Activated naive CD8-positive, alpha-beta T cell treated with anti-CD3 and anti-CD28 coated beads, Interleukin-2, amount 10 ng/mL, durations not matched to agents 7 days and 5 days (primary cell): ENCODE measurements at regions not wholly inside any gene's neighbourhood (a gene's known extent, or its start where the extent isn't known, plus 50 kb on each side); places are given as distances from the start of the nearest gene placed in this dataset.

Experiments
- ATAC-seq: fragments of 150-1000 bp; cut with Tn5 transposase; one replicate; pipeline ENCODE4 v1.10.0; 2021; ENCODE audit warnings: low read depth, moderate library complexity
- POLR2A ChIA-PET: fragments of 350-600 bp; sonication (Branson Sonifier 250); formaldehyde crosslinking; loops from one replicate; lab custom pipeline; 2021; ENCODE audit warnings: antibody characterized with exemption; lab: Charles Lee
- DNase-seq: peaks from one replicate; pipeline ENCODE4 v3.0.0; 2021
- H3K27ac Mint-ChIP-seq: one replicate; pipeline ENCODE4 v1.8.0; 2022; ENCODE audit warnings: mild to moderate bottlenecking, mixed read lengths
- H3K27me3 Mint-ChIP-seq: one replicate; pipeline ENCODE4 v1.8.0; 2022; ENCODE audit warnings: mild to moderate bottlenecking, moderate library complexity, mixed read lengths
- H3K36me3 Mint-ChIP-seq: one replicate; pipeline ENCODE4 v1.8.0; 2021; ENCODE audit warnings: mild to moderate bottlenecking, mixed read lengths
- H3K4me1 Mint-ChIP-seq: one replicate; pipeline ENCODE4 v1.8.0; 2021; ENCODE audit warnings: mixed read lengths
- H3K4me3 Mint-ChIP-seq: one replicate; pipeline ENCODE4 v1.8.0; 2022; ENCODE audit warnings: mild to moderate bottlenecking, moderate library complexity, mixed read lengths
- H3K9me3 Mint-ChIP-seq: one replicate; pipeline ENCODE4 v1.8.0; 2021; ENCODE audit warnings: mixed read lengths

DNA sequence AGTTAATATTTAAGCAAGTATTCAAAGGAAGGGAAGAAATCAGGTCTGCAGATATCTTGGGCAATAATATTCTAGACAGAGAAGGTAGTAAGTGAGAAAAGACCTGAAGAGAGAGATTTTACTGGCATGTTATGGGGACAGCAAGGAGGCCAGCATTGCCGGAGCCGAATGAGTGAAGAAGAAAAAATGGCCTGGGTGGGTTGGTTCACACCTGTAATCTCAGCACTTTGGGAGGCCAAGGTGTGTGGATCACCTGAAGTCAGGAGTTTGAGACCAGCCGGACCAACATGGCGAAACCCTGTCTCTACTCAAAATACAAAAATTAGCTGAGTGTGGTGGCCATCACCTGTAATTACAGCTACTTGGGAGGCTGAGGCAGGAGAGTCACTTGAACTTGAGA, 164.7 kb downstream of the VGLL3 start:
- no peaks in the 10 kb centered on the region for H3K4me1 Mint-ChIP-seq
- H3K27ac Mint-ChIP-seq: no peak overlapping the region
- no peaks in the 10 kb centered on the region for H3K27me3 Mint-ChIP-seq
- no peak for ATAC-seq
- DNase-seq: no peak
- H3K36me3 Mint-ChIP-seq: no peaks in the 10 kb centered on the region
- no peak overlapping the region for H3K4me3 Mint-ChIP-seq
- H3K9me3 Mint-ChIP-seq: no peaks in the 10 kb centered on the region
- POLR2A ChIA-PET: no interaction called here

DNA sequence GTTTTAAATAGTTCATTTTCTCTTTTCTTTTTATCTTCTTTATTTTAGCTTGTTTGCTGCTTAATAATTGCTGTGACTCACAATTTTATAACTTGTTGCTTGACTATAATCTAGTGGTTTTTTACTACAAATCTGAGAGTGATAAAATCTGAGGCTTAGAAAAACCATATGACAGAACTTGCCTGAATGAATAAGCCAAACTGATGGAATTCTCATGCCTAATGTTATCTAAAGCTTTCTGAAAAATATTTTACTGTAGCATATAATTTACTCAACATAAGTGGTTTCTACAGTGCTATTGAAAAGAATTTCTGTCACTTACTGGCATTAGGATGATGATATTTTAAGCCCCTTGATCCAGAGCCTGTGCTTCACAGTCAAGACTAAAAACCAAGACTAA, 175.1 kb downstream of the VGLL3 start:
- Mint-ChIP-seq H3K27me3 (no peaks in the 10 kb centered on the region), H3K27ac (no peak overlapping the region), H3K4me3 (no peak overlapping the region), H3K36me3 (no peaks in the 10 kb centered on the region), H3K9me3 (peaks cover 3% of the 10 kb centered on the region), H3K4me1 (no peaks in the 10 kb centered on the region)
- DNase-seq (no peak), ATAC-seq (no peak)
- POLR2A ChIA-PET: no interaction called here

DNA sequence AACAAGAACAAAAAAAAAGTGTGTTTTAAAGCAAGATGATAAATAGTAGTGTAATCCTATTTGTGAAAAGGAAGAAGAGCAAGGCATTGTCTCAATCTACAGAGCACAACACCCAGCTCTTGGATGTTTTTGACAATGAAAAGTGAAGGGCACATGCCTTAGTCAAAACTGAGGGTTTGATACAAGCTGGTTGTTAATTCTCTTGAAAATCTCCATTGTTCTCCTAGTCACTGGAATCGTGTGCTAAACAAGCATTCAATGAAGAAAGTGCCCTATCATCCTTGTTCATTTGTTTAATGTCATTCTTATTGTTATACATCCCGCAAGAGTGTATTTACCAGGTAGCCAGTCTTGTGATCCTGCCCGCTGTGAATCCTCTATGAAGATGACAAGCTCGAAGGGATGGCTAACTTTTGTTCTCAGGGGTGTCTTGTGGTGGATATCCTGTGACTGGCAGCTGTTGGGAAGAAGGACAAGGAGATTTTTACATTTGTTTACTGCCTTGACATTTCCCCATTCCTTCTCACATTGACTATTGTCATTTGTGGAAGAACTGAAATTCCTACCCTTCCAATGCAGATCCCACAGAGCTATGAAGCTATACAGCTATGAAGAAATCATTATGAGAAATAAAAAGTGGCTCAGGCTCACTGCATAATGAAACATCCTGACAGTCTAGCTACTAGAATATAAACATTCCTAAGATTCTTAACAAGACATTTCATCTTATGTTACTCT, 175.9 kb downstream of the VGLL3 start:
- H3K27me3 Mint-ChIP-seq: no peaks in the 10 kb centered on the region
- no peaks in the 10 kb centered on the region for H3K4me1 Mint-ChIP-seq
- no peaks in the 10 kb centered on the region for H3K36me3 Mint-ChIP-seq
- H3K9me3 Mint-ChIP-seq: peaks cover 3% of the 10 kb centered on the region
- ATAC-seq (no peak), DNase-seq (no peak)
- no peak overlapping the region for H3K4me3 Mint-ChIP-seq
- POLR2A ChIA-PET: no interaction called here
- H3K27ac Mint-ChIP-seq: no peak overlapping the region

DNA sequence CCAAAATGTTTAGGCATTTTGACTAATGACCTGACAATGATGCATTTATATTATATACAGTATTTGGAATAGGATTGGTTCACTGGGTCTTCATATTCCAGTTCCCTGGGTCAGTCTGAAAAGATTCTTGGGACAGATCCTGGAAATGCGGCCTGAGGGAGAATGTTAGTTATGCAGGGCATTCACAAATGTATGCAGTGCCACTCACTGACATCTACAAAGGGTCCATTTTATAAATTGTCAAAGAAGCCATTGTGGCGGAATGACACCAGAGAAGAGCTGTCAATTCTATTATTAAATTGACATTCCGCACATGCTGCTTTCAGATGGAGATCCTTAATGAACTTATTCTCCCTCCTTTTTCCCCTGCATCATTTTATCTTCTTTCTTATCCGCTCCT, 176.6 kb downstream of the VGLL3 start:
- ATAC-seq (no peak), DNase-seq (no peak)
- Mint-ChIP-seq H3K27ac (no peak overlapping the region), H3K36me3 (no peaks in the 10 kb centered on the region), H3K27me3 (no peaks in the 10 kb centered on the region), H3K4me3 (no peak overlapping the region), H3K9me3 (peaks cover 3% of the 10 kb centered on the region), H3K4me1 (no peaks in the 10 kb centered on the region)
- POLR2A ChIA-PET: no interaction called here

DNA sequence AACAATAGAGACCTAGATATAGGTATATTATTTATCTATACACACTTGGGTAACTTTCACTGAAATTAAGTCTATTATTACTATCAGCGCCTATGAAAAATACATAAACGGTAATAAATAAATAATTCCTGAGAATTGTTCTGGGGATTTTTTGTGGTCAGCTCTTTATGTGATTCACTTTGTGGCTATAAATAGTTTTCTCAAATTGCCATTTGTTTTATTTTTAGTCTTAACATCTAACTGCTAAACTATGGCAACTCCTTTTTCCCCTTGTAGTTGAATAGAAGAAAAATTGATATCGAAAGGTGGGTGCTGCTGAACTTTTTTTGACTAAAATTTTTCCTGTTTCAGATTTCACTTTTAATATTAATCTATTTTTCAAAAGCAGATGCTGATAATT, 189.0 kb downstream of the VGLL3 start:
- ATAC-seq: no peak
- Mint-ChIP-seq H3K4me3 (no peak overlapping the region), H3K27ac (no peak overlapping the region), H3K9me3 (peaks cover 6% of the 10 kb centered on the region), H3K36me3 (no peaks in the 10 kb centered on the region), H3K4me1 (no peaks in the 10 kb centered on the region), H3K27me3 (no peaks in the 10 kb centered on the region)
- POLR2A ChIA-PET: no interaction called here
- DNase-seq: no peak

DNA sequence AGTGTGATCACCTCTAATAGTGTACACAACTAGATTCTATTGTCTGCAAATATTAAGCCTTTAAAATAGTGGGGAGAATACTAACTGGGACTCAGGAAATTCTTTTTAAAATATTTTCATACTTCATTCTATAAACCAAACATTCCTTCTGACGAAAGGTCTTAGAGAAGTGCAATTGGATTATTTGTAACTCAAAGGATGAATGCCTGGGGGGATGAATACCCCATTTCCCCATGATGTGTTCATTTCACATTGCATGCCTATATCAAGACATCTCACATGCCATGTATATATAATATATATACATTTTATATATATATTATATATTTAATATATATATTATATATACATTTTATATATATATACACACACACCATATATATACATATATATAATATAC, 189.9 kb downstream of the VGLL3 start:
- DNase-seq (no peak), ATAC-seq (no peak)
- no peak overlapping the region for H3K27ac Mint-ChIP-seq
- no peak overlapping the region for H3K4me3 Mint-ChIP-seq
- H3K9me3 Mint-ChIP-seq: peaks cover 2% of the 10 kb centered on the region
- no peaks in the 10 kb centered on the region for H3K4me1 Mint-ChIP-seq
- H3K36me3 Mint-ChIP-seq: no peaks in the 10 kb centered on the region
- POLR2A ChIA-PET: no interaction called here
- no peaks in the 10 kb centered on the region for H3K27me3 Mint-ChIP-seq

DNA sequence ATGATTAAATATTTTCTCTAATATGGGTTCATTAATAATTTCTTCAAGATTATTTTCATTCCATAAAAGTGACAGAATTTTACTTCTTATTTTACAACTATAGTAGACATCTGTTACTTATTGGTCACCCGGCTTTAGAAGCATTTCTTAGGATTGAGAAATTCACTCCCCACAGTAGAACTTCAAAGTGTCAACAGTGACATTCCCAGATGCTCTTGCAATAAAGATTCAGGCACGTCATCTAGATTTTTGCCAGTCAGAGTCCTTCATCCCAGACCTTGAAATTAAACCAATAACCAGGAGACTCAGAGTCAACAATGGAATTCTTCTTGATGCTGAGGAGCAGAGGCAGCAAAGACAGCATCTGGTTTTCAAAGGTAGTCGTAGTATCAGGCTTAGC, 190.8 kb downstream of the VGLL3 start:
- ATAC-seq (no peak), DNase-seq (no peak)
- Mint-ChIP-seq H3K36me3 (no peaks in the 10 kb centered on the region), H3K27ac (no peak overlapping the region), H3K4me3 (no peak overlapping the region), H3K9me3 (no peaks in the 10 kb centered on the region), H3K27me3 (no peaks in the 10 kb centered on the region), H3K4me1 (no peaks in the 10 kb centered on the region)
- POLR2A ChIA-PET: no interaction called here

DNA sequence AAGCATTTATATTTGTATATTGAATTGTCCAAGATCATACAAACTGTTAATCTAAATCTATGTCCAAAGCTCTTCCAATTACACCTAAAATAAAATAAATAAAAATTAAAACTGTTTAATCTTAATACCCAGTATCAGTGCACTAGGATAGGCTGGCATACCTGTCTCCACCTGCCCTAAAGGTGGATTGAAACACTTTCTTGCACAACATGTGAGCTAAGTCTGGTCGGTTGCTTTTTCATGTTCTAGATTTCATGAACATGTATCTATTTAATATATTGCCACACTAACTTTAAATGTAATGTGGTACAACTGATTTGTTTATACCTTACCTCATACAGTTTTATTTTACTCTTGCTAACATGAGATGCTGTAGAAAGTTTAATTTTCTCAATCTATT, 193.0 kb downstream of the VGLL3 start:
- no peak overlapping the region for H3K4me3 Mint-ChIP-seq
- no peaks in the 10 kb centered on the region for H3K4me1 Mint-ChIP-seq
- POLR2A ChIA-PET: no interaction called here
- H3K36me3 Mint-ChIP-seq: no peaks in the 10 kb centered on the region
- no peak for ATAC-seq
- H3K27ac Mint-ChIP-seq: no peak overlapping the region
- no peaks in the 10 kb centered on the region for H3K27me3 Mint-ChIP-seq
- H3K9me3 Mint-ChIP-seq: no peaks in the 10 kb centered on the region
- no peak for DNase-seq

DNA sequence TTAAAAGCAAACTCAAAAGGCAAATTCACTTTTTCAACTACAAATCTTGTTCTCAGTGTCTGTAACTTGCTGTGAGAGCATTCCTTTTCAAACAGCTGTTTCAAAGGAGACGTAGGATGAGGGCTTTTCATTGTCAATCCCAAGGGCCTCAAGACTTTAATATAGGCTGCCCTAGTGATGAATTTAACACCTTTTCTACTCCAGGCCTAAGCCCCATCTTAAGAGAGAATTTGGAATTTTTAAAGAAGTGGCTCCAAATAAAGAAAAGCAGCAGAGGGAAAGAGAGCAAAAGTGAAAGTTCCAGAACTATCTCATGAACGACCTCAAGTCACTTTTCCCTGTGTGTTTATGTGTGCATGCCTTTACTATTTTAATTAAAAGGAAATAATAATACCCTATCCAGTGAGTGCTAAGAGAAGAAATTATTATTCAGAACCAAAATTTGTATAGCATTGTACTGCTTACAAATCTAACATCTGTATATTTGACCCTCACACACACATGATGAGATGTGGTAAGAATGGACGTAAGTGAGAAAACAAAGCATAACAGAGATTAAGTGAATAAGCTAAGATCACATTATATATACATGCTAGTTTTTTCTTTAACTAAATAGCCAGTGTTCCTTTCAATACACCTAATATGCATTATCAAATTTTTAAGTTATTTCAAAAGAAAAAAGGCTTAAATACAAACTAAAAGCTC, 196.4 kb downstream of the VGLL3 start:
- Mint-ChIP-seq H3K9me3 (no peaks in the 10 kb centered on the region), H3K4me3 (no peak overlapping the region), H3K36me3 (no peaks in the 10 kb centered on the region), H3K27me3 (no peaks in the 10 kb centered on the region), H3K4me1 (no peaks in the 10 kb centered on the region), H3K27ac (no peak overlapping the region)
- ATAC-seq (no peak), DNase-seq (no peak)
- POLR2A ChIA-PET: no interaction called here

DNA sequence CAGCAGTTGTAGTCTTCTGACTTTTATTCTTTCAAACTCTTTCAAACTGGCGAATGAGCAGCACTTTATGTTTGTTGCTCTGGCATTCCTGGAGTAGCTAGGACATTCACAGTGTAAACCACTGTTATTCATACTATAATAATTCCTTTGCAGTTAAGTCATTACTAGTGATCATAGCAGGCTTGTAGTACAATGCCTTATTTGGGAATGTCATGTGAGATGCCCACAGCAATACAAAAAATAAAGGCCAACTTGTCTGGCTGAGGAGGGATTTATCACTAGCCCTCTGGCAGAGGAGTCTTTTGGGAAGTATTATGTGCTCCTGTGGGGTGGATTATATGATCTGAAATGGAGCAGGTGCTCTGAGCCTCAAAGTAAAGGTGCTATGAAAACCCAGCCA, 197.2 kb downstream of the VGLL3 start:
- ATAC-seq: no peak
- Mint-ChIP-seq H3K27me3 (no peaks in the 10 kb centered on the region), H3K4me3 (no peak overlapping the region), H3K27ac (no peak overlapping the region), H3K36me3 (no peaks in the 10 kb centered on the region), H3K9me3 (no peaks in the 10 kb centered on the region), H3K4me1 (no peaks in the 10 kb centered on the region)
- DNase-seq: no peak
- POLR2A ChIA-PET: no interaction called here

DNA sequence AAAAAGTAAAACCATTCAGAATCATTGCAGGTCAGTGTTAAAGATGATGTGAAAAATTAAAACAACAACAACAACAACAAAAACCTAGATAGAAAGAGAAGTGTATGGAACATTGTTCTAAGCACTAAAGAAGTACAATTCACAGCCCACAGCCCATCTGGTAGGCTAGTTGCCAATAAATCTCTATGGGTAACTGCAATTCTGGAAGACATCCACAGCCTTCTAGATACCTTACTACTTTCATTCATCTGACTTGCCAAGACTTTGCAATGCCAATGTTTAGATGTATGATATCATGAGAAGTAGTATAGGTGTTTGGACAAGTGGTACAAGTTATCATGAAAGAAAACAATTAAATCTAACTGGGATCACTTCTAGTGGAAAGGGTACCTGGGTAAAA, 198.6 kb downstream of the VGLL3 start:
- no peak for DNase-seq
- H3K27me3 Mint-ChIP-seq: no peaks in the 10 kb centered on the region
- POLR2A ChIA-PET: no interaction called here
- ATAC-seq: no peak
- H3K27ac Mint-ChIP-seq: no peak overlapping the region
- H3K9me3 Mint-ChIP-seq: no peaks in the 10 kb centered on the region
- no peak overlapping the region for H3K4me3 Mint-ChIP-seq
- H3K36me3 Mint-ChIP-seq: no peaks in the 10 kb centered on the region
- H3K4me1 Mint-ChIP-seq: no peaks in the 10 kb centered on the region

DNA sequence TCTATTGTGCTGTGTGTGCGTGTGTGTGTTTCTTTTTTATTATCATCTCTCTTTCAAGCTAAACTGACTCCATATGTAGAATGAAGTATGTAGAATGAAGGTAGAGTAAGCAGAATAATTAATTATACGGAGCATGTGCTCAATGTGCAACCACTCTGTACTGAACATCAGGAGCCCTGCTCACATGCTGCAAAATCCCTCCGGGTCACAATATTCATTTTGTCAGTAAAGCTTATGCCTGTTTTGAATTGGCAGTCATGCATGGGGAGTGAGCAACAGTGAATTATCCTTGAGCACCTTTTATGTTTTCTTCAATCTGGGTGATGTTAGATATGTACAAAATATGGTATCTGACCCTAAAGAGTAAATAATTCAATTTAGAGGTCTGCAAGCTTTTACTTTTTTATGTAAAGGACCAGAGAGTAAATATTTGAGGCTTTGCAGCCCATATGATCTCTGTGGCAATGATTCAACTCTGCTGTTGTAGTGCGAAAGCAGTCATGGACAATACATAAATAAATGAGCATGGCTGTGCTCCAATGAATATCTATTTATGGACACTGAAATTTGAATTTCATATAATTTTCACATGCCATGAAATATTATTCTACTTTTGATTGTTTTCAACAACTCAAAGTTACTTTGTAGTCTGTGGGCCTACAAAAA, 199.9 kb downstream of the VGLL3 start:
- Mint-ChIP-seq H3K4me1 (no peaks in the 10 kb centered on the region), H3K27ac (no peak overlapping the region), H3K4me3 (no peak overlapping the region), H3K9me3 (no peaks in the 10 kb centered on the region), H3K36me3 (no peaks in the 10 kb centered on the region), H3K27me3 (no peaks in the 10 kb centered on the region)
- POLR2A ChIA-PET: no interaction called here
- DNase-seq: no peak
- ATAC-seq: no peak

DNA sequence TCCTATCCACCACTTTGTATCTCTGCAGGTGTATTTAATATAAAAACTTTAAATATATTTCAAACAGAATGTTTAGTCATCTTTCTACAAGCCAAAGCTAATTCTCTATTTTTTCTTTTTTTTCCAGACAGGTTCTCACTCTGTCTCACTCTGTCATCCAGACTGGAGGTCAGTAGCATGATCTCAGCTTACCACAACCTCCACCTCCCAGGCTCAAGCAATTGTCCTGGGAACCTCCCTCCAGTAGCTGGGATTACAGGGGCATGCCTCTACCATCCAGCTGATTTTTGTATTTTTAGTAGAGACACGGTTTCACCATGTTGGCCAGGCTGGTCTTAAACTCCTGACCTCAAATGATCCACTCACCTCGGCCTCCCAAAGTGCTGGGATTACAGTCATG, 202.6 kb downstream of the VGLL3 start:
- no peaks in the 10 kb centered on the region for H3K27me3 Mint-ChIP-seq
- no peaks in the 10 kb centered on the region for H3K4me1 Mint-ChIP-seq
- POLR2A ChIA-PET: no interaction called here
- no peak for DNase-seq
- no peak for ATAC-seq
- no peak overlapping the region for H3K4me3 Mint-ChIP-seq
- H3K9me3 Mint-ChIP-seq: no peaks in the 10 kb centered on the region
- H3K36me3 Mint-ChIP-seq: no peaks in the 10 kb centered on the region
- H3K27ac Mint-ChIP-seq: no peak overlapping the region

DNA sequence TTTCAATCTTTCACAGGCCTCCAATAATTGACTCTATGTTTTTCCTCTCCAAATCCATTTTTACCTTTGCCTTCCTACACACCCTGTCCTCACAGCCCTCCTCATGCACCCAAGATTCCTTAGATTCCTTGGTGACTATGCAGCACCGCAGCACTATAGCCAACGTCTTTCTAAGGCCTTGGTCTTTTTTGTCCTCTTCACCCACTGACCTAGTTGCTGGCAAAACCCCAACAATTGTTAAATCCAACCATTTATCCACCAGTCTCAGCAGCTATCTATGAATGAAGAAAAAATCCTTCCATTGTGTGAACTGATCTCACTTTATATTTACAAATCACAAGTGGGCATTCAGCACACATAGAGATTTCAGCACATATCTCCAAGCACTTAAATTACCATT, 203.9 kb downstream of the VGLL3 start:
- H3K36me3 Mint-ChIP-seq: no peaks in the 10 kb centered on the region
- H3K27ac Mint-ChIP-seq: no peak overlapping the region
- DNase-seq (no peak), ATAC-seq (no peak)
- POLR2A ChIA-PET: no interaction called here
- H3K4me3 Mint-ChIP-seq: no peak overlapping the region
- no peaks in the 10 kb centered on the region for H3K27me3 Mint-ChIP-seq
- no peaks in the 10 kb centered on the region for H3K9me3 Mint-ChIP-seq
- H3K4me1 Mint-ChIP-seq: no peaks in the 10 kb centered on the region
